ENCODE measurements at regions not wholly inside any gene's neighbourhood (a gene's known extent, or its start where the extent isn't known, plus 50 kb on each side); places are given as distances from the start of the nearest gene placed in this dataset.
"Not testable (repeated sequence)": the region's sequence is repeated elsewhere in the genome, so short reads cannot be mapped to it uniquely, and the experiment has no call there.

- no peaks in the 10 kb centered on the region for H3K9me3 ChIP-seq
- H3K27me3 ChIP-seq: no peaks in the 10 kb centered on the region
- no peak for DNase-seq
- 94 to 96% methylated on average over 4 of the region's 4 CpGs for WGBS, 2 donors
- H3K27ac ChIP-seq: no peak overlapping the region
- no peaks in the 10 kb centered on the region for H3K36me3 ChIP-seq
- TF ChIP-seq, protein P1, sequence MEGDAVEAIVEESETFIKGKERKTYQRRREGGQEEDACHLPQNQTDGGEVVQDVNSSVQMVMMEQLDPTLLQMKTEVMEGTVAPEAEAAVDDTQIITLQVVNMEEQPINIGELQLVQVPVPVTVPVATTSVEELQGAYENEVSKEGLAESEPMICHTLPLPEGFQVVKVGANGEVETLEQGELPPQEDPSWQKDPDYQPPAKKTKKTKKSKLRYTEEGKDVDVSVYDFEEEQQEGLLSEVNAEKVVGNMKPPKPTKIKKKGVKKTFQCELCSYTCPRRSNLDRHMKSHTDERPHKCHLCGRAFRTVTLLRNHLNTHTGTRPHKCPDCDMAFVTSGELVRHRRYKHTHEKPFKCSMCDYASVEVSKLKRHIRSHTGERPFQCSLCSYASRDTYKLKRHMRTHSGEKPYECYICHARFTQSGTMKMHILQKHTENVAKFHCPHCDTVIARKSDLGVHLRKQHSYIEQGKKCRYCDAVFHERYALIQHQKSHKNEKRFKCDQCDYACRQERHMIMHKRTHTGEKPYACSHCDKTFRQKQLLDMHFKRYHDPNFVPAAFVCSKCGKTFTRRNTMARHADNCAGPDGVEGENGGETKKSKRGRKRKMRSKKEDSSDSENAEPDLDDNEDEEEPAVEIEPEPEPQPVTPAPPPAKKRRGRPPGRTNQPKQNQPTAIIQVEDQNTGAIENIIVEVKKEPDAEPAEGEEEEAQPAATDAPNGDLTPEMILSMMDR (IDR thresholded peaks at IDR 0.05): no peak
- TF ChIP-seq POLR2A (IDR thresholded peaks at IDR 0.05): no peak
- no peak overlapping the region for H3K4me3 ChIP-seq (replicated peaks in 1 of 3)
- H3K4me1 ChIP-seq: peaks cover 0 to 9% of the 10 kb centered on the region in 2 donors
- intact Hi-C loops (cut with DNase I): no loop called here
These were observed 90.4 kb upstream of the RAB40AL start for GRCh38 chrX:102846544-102847236.

DNA sequence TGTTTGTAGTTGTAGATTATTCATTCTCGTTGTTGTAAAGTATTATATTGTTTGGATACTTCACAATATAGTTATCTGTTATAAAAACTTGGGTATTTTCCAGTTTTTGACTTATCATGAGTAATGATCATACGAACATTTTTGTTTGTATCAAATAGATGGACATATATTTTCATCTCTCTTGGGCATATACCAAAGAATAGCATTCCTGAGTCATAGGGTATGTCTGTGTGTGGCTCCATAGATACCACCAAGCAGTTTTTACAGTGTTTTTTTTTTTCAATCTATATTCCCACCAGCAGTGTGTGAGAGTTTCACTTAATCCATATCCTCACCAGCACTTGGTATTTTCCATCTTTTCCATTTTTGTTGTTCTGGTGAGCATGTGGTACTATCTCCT is 89.7 kb upstream of the RAB40AL start:
- no peak for DNase-seq
- intact Hi-C loops (cut with DNase I): no loop called here
- 90 to 93% methylated on average over 2 of the region's 2 CpGs for WGBS, 2 donors
- Histone ChIP-seq H3K4me3 (replicated peaks in 1 of 3) (no peak overlapping the region), H3K27ac (no peak overlapping the region), H3K9me3 (no peaks in the 10 kb centered on the region), H3K4me1 (peaks cover 0 to 9% of the 10 kb centered on the region in 2 donors), H3K27me3 (no peaks in the 10 kb centered on the region), H3K36me3 (no peaks in the 10 kb centered on the region)
- TF ChIP-seq, protein P1 (IDR thresholded peaks at IDR 0.05): no peak
- no peak for TF ChIP-seq POLR2A (IDR thresholded peaks at IDR 0.05)

DNA sequence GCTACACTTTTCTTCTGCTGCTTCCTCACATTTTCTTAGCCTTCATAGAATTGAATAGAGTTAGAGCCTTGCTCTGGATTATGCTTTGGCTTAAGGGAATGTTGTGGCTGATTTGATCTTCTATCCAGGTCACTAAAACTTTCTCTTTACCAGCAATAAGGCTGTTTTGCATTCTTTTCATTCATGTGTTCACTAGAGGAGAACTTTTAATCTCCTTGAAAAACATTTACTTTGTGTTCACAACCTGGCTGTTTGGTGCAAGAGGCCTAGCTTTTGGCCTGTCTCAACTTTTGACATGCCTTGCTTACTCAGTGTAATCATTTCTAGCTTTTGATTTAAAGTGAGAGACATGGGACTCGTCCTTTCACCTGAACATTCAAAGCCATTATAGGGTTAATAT is 87.7 kb upstream of the RAB40AL start:
- no peaks in the 10 kb centered on the region for H3K36me3 ChIP-seq
- WGBS, 2 donors: 33 to 35% methylated on average over 1 of the region's 1 CpG
- H3K9me3 ChIP-seq: no peaks in the 10 kb centered on the region
- H3K27ac ChIP-seq: peak overlapping the region; percentile 45 to 67 (median 54)
- no peak overlapping the region for H3K4me3 ChIP-seq (replicated peaks in 1 of 3)
- no peak for TF ChIP-seq POLR2A (IDR thresholded peaks at IDR 0.05)
- TF ChIP-seq, protein P1 (IDR thresholded peaks at IDR 0.05): no peak
- peak; percentile 13 to 24 for DNase-seq
- H3K4me1 ChIP-seq: peaks cover 0 to 9% of the 10 kb centered on the region in 2 donors
- H3K27me3 ChIP-seq: no peaks in the 10 kb centered on the region
- intact Hi-C loops (cut with DNase I): no loop called here

GRCh38 chrX:102858826-102859549 is 78.1 kb upstream of the RAB40AL start:
- H3K4me3 ChIP-seq (replicated peaks in 1 of 3); DNase-seq; H3K4me1 ChIP-seq; intact Hi-C loops (cut with DNase I); H3K36me3 ChIP-seq; H3K9me3 ChIP-seq; H3K27ac ChIP-seq; H3K27me3 ChIP-seq: not testable (repeated sequence)
- 89 to 95% methylated on average over 7 to 8 of the region's 8 CpGs for WGBS, 2 donors

- Histone ChIP-seq H3K27me3 (no peaks in the 10 kb centered on the region), H3K4me1 (no peaks in the 10 kb centered on the region), H3K27ac (no peak overlapping the region), H3K9me3 (no peaks in the 10 kb centered on the region), H3K4me3 (replicated peaks in 1 of 3) (no peak overlapping the region), H3K36me3 (no peaks in the 10 kb centered on the region)
- WGBS, 2 donors: no CpG with 5 or more reads among the region's 1 CpG
- TF ChIP-seq, protein P1 (IDR thresholded peaks at IDR 0.05): no peak
- TF ChIP-seq POLR2A (IDR thresholded peaks at IDR 0.05): no peak
- no peak for DNase-seq
- intact Hi-C loops (cut with DNase I): no loop called here
These were observed 77.6 kb upstream of the RAB40AL start for GRCh38 chrX:102859550-102859871.
